ENCODE measurements at regions not wholly inside any gene's neighbourhood (a gene's known extent, or its start where the extent isn't known, plus 50 kb on each side); places are given as distances from the start of the nearest gene placed in this dataset.

GRCh38 chr4:95728145-95728544, 111.7 kb upstream of the PDHA2 start:
- no peak for TF ChIP-seq CEBPB (IDR thresholded peaks at IDR 0.05; ENCODE audit: low read depth, low read length)
- no peak for TF ChIP-seq POLR2A (IDR thresholded peaks at IDR 0.05; ENCODE audit: control extremely low read depth in 1 of 2, low read depth in 2 of 2, low read length in 2 of 2)
- no peak for TF ChIP-seq SUZ12 (IDR thresholded peaks at IDR 0.05; ENCODE audit: low read length)
- no peak for TF ChIP-seq ZNF274 (IDR thresholded peaks at IDR 0.05; ENCODE audit: borderline replicate concordance, extremely low read depth, low read length)
- no peak for TF ChIP-seq SP2 (IDR thresholded peaks at IDR 0.05; ENCODE audit: low read length)
- no peak for TF ChIP-seq CTCF (IDR thresholded peaks at IDR 0.05; ENCODE audit: control extremely low read depth in 1 of 3, insufficient read depth in 1 of 3, low read depth in 1 of 3, low read length in 3 of 3)
- no peak for TF ChIP-seq BRCA1 (IDR thresholded peaks at IDR 0.05; ENCODE audit: low read depth, low read length)
- TF ChIP-seq RAD21 (IDR thresholded peaks at IDR 0.05 in 1 of 2, conservative IDR thresholded peaks at IDR 0.05 in 1 of 2; ENCODE audit: low read depth in 2 of 2, low read length in 2 of 2) = no peak
- TF ChIP-seq USF2 (IDR thresholded peaks at IDR 0.05; ENCODE audit: low read length) = no peak
- no peak for TF ChIP-seq RNF2 (IDR thresholded peaks at IDR 0.05; ENCODE audit: borderline replicate concordance, low read depth, low read length, missing control alignments, poor library complexity, severe bottlenecking)
- no peak for TF ChIP-seq SIN3A (conservative IDR thresholded peaks at IDR 0.05 in 1 of 2, IDR thresholded peaks at IDR 0.05 in 1 of 2; ENCODE audit: low read depth in 1 of 2, low read length in 2 of 2)
- no peak for TF ChIP-seq KDM5A (IDR thresholded peaks at IDR 0.05; ENCODE audit: low read length)
- no peak for TF ChIP-seq EGR1 (IDR thresholded peaks at IDR 0.05; ENCODE audit: borderline replicate concordance, low read depth, low read length)
